NCI-H345 treated with DMSO at 0.1 percent for 48 hours (cell line): ENCODE measurements at regions not wholly inside any gene's neighbourhood (a gene's known extent, or its start where the extent isn't known, plus 50 kb on each side); places are given as distances from the start of the nearest gene placed in this dataset.
A peak's percentile ranks its signal among the peaks of the same experiment; 100 is the strongest.

Experiments used
- DNase-seq: peaks from one replicate; lab custom pipeline; 2025; ENCODE audit not compliant: unreplicated experiment; lab: John Stamatoyannopoulos, UW

DNA sequence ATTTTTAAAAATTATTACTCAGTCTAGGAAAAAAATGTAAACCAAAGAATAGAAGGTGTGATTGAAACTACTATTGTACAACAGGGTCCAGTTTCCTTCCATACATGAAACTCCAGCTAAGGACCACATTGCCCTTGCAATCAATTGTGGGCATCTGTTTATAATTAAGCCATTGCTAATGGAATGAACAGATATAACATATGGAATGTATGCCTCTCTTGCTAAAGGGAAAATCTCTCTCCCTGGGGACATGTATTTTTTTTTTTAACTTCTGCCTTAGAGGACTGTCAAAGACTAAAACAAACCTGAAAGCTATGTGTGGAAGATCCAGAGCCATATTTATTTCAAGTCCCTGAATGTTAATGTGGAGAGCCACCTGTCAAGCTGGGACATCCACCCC is 336.8 kb upstream of the MANEA start:
- no peak for DNase-seq

DNA sequence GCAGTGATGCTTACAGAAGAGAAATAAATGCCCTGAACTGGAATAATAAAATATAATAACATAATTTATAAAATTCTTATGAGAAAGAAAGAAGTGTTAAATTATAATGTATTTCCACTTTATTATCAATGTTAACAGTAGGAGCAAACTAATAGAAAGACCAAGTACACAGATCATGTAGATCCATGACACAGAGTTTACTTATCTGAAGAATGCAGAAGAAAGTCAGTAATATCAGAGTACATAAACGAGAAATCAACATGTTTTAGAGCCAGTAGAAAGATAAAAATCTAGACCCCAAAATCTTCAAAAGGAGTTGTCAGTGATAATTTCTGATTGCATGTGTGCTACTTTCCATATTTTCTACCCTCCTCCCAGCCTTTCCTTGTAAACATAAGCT is 334.8 kb upstream of the MANEA start:
- DNase-seq, result no peak

DNA sequence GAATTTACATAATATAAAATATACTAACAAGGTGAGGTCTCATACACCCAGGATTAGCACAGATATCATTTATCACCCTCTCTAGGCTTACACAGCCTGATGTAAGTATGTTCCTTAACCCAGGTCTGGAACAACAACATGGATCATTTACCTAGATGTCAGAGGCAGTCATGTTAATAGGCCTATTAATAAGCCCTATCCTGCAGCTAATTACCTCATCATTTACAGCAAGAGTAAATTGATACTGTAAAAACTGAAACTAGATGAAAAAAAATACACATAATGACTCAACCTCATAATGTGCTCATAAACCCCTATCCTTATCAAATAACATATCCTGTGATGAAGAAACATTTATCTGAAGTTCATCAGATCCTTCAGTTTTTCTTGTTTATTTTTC is 334.3 kb upstream of the MANEA start:
- DNase-seq, result no peak

DNA sequence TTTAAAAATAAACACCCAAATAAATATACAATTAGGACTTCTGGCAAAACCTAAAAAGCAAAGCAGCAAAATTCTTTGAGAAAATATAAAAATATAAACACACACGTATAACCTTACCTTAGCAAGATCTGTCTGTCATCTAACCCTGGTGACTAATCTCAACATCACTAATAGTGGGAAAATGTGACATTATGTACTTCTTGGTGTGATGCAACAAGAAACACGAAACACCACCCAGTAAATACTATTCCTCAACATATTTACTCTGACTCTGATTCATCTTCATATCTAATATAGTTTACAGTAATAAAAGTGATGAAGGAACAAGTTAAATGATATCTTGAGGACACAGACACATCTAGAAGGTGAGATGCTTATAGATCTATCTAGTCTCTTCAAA is 332.6 kb upstream of the MANEA start:
- DNase-seq, result no peak

DNA sequence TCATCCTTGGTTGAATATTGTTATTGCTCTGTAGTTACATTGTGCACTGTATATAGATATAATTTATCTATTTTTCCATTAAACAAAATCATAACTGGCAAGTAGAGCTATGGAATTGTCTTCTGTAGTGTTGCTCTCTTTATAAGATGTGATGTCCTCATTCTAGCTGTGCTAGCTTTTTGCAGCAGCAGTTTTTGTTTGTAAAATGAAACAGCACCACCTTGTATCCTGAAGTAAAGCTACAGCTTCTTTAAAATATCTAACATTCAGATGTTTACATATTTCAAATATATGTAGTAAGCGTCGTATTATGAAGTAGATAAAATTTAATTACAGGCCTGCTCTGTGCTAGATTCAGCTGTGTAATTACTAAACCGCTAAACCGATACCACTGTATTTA is 328.8 kb upstream of the MANEA start:
- no peak for DNase-seq

DNA sequence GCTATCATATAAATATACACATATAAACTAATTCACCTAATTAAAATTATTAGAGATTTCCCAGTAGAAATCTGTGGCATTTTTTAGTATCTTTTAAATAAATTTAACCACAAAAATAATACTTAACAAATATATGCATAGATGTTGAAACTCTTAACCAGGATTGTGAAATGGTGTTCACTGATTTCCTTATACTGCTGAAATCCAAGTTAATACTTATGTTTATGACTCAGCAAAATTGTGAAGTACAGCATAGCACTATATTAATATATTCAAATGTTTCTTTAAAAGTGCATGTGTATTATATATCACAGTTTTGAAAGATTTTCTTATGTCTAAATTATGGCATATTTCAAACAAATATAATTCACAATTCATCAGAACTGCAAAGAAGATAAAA is 328.2 kb upstream of the MANEA start:
- no peak for DNase-seq

DNA sequence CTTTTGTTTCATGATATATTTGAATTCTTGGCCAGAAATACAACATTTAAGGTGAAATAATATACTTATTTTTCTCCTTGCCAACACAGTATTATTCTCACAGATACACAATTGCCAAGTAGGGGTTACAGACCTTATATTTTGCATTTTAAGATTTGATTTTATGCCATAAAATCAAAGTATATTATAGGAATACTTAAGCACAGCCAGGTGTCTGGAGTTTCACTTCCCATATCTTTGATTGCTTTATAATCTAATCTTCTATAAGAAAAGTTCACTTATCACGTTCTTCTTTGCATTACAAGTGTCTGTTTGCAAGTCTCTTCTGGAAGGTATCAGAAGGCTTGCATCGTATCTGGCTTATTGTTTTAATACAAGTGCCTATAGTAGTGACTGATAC is 327.7 kb upstream of the MANEA start:
- DNase-seq, result no peak

DNA sequence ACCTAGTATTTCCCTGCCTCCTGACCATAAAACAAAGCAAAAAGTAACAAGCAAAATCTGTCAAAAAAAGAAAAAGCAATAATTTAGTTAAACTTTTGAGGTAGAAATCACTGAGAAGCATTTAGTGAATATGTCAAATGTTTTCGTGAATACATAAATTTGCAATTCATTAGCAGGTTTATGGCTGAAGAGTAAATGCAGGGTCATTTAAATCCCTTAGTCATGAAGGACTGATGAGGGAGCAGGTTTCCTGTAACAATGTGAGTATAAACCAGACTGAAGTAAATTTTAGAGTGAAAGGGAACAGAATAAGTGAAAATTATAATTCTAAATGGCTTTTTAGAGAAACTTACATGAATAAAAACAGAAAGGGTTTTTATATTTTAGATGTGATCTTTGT is 313.5 kb upstream of the MANEA start:
- no peak for DNase-seq

DNA sequence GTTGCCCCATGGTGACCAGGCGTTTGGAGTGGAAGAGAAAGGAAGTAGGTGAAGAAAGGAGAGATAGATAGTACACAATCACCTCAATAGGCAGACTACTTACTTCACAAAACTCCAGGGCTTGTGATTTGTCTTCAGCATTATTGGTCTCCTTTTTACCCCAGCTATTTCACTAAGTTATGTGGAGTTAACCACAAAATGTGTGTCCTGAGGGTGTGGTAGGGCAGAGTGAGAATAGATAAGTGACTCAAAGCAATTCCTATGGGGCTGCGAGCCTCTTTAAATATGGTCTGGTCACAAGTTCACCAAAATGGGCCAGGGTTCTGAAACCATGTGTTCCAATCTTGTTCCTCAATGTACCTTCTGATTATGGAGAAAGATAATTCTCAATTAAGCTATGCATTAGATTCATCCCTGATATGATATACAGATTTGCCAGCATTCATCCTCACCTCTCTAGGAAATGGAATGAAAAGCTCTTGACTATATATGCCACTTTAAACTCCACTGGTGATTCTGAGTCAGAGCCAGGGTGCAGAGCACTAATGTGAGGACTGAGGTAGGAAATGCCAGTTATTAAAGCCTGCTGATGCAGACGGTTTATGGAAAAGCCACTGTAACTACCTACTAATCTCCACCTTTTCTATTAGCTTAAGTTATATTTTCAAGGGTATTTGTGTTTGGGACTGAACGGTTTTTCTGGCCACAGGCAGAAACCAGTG is 310.6 kb upstream of the MANEA start:
- no peak for DNase-seq

DNA sequence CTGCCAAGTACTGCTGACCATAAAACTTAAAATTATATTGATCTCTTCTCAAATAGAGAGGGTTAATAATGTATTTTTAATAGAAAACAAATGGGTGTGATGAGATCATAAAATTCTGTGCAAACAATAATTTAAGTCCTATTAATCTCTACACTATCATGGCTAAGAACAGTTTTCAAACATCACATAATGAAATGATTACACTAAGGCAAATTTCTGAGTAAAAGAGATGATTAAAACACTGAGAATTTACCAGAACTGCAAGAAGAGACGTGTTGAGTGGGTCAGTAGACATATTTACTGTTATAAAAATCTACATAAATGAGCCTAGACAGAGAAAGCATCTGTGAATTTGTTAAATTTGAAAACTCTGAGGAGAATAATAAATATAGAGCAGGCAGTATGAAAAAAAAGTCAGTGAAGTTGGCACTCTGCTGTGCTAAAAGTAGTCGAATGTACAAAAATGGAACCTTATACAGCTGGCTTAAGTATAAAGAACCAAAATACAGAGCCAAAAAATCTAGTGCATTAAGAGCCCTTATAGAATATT is 302.6 kb upstream of the MANEA start:
- no peak for DNase-seq

DNA sequence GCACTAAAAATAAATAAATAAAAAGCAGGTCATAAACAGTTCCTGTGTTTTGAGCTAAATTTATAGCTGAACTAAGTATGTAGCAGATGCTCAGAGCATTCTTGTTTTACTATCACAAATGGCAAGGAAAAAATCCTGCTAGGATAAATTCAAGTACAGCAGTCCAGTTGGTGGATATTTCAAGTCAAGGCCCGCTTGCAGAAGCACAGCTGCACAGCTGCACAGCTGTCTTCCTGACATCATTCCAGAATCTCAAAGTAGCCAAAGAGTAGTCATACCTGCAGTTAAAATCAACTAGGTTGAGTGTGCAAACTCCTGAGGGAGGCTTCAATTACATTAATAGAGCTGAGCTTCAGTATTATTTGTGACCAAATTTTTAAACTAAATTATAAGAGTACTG is 297.7 kb upstream of the MANEA start:
- DNase-seq, result no peak

DNA sequence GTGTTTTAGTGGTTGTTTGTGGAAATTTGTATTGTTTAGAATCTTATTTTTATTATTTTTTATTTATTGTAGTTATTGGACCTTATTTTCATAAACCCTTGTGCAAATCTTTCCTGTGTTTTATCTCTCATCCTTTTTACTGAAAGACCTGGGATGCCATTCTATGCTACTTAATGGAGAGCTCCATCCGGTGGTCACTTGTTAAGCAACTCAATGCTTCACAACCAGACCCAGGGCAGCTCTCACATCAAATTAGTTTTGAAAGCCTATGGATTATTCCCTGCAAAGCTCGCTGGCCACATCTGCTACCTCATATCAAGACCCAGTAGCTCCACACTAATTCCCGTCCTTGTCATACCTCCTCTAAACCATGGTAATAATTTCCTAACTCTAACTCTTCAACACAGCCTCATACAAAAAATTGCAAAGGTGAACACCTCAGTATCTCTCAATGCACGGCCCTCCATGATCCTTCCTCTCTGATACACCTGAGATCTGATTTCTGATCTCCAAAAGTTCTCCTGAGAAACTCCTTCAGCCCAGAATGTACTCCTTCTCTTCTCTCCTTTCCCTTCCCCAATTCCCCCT is 296.6 kb upstream of the MANEA start:
- DNase-seq, result peak; percentile 10

DNA sequence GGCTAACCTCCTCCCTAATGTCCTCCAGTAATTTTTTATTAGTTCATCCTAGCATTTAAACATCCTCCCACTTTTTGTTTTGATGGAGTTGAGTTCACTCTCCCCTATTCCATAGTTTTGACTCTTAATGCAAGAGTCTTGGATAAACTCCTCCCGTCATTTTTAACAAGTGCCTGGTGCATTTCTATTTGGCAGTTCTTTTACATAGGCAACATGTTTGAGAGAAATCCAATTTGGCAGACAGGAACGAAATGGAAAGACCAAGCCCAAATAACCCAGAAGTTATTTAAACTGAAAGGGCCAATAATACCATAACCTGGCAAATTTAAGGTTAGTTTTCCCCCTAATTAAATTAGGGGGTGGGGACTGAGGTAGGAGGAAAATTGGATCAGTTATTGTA is 291.5 kb upstream of the MANEA start:
- DNase-seq, result no peak

DNA sequence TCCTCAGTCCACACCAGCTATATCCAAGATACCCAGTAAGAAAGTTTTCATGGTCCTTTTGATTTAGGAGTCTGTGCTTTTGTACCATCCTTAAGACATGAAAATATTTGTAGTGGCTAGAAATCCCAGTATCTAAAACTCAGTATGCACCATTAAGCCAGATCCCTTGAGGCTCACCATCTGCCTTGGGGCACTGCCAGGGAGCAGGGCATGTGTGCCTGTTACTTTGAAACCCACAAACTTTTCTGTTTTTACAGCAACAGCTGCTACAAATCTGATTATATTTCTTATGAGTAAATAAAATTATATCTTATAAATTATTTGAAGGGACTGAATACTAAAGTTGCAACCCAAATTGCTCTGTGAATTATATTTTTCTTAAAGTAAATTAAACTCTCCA is 290.5 kb upstream of the MANEA start:
- DNase-seq, result no peak

DNA sequence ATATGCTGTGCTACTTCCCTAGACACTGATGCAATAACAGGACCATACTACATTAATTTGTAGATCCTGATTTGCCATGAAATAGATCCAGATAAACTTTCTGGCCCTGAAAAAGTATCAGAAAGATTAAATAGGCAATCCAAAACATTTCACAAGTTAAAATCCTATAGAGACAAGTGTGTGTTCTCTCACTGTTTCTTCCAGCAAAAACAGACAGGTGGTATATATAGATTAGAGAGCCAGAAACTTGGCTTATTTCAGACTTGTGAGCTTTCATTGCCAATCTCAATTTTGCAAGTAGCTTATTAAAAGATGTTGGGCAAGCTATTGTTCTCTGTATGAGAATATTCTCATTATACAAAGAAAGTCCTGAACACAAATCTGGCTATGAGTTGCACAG is 289.1 kb upstream of the MANEA start:
- no peak for DNase-seq

DNA sequence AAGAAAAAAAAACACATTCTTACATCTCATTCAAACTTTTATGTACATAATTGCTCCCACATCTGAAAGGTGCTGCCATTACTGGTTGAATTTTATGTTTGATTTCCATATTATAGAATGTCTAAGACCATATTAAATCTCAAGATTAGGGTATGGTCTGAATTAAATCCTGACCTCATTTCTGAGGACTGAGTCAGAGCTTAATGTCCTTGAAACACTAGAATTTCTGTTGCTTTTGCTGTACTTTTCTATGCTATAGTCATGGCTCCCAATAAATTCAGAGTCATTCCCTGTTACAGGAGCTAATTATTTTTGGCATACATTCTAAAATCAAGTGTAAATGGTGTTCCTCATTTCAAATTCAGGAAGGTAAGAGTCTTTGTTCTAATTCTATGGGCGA is 285.3 kb upstream of the MANEA start:
- no peak for DNase-seq

DNA sequence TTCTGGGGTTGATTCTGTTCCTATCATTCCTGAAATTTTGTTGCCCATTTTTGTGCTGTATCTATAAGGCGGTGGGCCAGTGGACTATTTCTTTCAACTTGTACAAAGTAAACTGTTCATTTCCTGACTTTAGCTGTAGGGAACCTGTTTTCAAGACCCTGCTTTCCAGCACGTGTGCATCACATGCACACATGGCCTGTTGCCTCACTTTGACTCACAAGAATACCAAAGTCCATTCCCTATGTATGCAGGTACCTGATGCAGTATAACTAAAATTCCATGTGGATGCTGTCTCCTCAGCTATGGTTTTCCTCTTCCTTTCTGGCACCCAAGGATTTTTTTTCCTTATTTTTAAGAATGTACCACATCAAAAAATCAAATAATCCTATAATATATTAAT is 284.1 kb upstream of the MANEA start:
- no peak for DNase-seq

DNA sequence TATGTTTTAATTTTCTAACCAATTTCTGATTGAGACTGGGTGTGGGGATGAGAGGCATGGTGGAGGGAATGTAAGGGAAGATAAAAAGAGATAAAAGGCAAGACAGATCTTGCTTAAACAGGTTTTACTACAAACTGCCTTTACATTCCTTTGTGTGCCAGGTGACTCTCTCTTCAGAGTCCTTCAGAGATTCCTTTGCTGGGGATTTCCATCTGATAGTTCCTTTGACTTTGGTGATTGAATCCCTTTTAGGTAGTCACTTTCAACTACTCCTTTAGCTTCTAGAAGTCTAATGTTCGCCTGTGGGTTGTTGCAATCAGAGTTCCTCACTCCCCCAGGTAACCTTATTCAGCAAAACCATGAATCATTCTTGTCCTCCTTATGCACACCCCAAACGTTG is 283.3 kb upstream of the MANEA start:
- no peak for DNase-seq

DNA sequence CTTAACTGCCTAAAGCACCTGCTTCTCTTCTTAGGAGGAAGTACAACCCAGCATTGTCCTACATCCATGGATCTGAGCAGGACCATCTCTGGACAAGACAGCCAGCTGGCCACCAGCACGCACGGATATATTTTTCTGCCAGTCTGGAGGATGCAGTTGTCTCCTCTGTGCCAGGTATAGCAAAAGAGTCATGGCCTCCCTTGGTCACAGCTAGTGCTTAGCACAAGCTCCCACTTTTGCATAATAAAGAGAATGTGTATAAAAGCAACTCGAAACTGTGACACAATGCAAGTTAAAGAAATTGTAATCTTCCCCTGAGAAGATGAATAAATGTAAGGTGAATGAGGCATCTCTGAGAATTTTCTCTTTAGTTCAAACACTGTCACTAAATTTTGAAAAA is 267.8 kb upstream of the MANEA start:
- DNase-seq, result no peak

DNA sequence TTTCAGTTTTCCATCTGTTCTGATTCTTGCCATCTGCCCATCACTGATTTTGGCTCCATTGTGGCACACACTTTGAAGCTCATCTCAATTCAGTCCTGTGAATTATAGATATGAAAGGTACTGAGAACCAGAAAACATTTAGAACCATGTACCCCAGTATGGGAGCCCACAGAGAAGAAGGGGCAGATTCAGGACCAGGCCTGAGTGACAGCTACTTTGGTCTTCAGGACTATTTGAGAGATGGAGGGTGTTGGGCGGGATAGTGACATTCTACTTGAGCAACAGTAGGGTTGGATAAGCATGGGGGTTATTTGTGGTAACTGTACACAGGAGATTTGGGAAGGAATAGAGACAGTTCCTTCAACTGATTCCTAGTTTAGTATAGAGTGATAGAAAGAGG is 259.2 kb upstream of the MANEA start:
- no peak for DNase-seq

DNA sequence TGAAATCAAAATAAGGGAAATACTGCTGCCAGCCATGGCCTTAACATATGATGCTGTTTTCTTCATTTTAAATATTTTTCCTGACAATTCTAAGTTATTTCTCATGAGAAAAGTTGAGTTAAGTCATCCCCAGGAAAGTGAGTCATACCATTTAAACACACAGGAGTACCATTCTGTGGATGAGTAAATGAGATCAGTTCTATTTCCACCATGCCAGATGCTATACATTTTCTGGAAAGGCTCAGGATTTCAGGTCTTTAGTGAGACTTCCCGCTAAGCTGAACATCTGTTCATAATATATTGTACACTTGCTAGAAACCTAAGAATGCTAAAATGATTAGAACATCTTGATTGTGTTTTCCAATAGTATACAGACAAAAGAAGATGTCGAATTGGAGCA is 256.2 kb upstream of the MANEA start:
- no peak for DNase-seq

DNA sequence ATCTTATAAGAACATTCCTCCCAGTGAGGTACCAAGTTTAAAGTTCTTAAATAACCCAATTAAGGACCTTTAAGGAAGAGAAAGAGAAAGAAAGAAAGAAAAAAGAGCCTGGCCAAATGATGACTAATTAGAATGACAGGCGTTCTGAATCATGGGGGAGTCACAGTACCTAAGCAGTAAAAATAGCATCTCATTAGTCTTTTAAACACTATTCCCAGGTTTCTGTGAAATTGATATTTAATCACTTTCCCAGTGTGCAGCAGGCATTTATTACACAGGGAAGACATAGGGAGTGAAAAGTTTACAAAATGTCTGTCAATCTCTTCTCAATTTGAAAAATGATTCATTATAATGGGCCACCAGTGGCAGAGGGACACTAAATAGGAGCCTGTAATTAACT is 251.4 kb upstream of the MANEA start:
- DNase-seq, result no peak

DNA sequence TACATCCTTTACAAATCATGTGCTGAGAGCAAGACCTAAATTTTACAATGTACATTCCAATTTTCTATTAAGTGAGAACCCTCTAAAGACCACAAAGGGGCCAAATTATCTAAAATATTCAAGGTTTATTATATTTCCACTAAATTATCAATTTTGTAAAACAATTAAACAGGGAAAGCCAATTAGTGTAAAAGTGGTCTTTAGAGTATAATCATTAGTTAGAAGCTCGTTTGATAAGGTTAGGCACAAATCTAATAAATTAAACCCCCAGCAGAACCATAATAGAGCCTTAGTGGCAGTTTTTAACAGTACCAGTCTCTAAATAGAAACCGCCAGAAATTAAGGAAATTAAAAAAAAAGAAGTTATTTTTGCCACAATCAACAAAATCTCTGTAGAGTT is 249.1 kb upstream of the MANEA start:
- no peak for DNase-seq
